A673 (cell line): ENCODE measurements at regions not wholly inside any gene's neighbourhood (a gene's known extent, or its start where the extent isn't known, plus 50 kb on each side); places are given as distances from the start of the nearest gene placed in this dataset.

Source experiments
- EZH2 ChIP-seq: fragments of 200-600 bp; sonication (generic); IDR thresholded peaks from 2 replicates; pipeline ENCODE4 v1.6.1; 2017; ENCODE audit warnings: borderline replicate concordance, low read depth, mild to moderate bottlenecking, mixed read lengths, antibody characterized with exemption, low read length; ENCODE audit not compliant: poor library complexity, severe bottlenecking
- TF ChIP-seq, protein P1 (sequence below): fragments of 300-800, 200-600 bp; sonication (generic); conservative IDR thresholded peaks from 2 replicates; pipeline ENCODE4 v1.5.1; 2017; ENCODE audit warnings: low read depth, mild to moderate bottlenecking, antibody characterized with exemption, low read length, moderate library complexity, mixed read lengths

DNA sequence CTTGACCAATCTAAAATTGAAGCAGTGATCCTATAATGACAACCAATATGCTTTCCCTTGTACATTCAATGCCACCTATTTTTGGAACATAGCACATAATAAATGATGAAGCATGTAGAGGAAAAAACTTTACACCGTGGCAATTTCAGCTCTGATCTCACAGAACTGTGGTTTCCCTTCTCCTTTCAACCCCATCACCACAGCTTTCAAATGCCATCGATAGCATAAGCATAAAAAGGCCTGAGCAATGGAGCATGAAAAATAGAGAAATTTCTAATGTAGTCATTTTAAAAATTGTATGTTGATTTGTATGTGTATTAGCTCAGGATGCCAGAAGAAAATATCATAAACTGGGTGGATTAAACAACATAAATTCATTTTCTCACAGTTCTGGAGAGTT lies 406.0 kb upstream of the TMCO5A start:
- TF ChIP-seq, protein P1, sequence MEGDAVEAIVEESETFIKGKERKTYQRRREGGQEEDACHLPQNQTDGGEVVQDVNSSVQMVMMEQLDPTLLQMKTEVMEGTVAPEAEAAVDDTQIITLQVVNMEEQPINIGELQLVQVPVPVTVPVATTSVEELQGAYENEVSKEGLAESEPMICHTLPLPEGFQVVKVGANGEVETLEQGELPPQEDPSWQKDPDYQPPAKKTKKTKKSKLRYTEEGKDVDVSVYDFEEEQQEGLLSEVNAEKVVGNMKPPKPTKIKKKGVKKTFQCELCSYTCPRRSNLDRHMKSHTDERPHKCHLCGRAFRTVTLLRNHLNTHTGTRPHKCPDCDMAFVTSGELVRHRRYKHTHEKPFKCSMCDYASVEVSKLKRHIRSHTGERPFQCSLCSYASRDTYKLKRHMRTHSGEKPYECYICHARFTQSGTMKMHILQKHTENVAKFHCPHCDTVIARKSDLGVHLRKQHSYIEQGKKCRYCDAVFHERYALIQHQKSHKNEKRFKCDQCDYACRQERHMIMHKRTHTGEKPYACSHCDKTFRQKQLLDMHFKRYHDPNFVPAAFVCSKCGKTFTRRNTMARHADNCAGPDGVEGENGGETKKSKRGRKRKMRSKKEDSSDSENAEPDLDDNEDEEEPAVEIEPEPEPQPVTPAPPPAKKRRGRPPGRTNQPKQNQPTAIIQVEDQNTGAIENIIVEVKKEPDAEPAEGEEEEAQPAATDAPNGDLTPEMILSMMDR, result no peak
- no peak for TF ChIP-seq EZH2
